Panc1 (cell line): ENCODE measurements at regions not wholly inside any gene's neighbourhood (a gene's known extent, or its start where the extent isn't known, plus 50 kb on each side); places are given as distances from the start of the nearest gene placed in this dataset.

ENCODE experiments used
- ATAC-seq: fragments of 200-7000 bp; cut with Tn5 transposase; 2 replicates; pipeline ENCODE4 v1.9.1; 2020; ENCODE audit warnings: mild to moderate bottlenecking, moderate library complexity
- BruUV-seq: library from RNA; stranded (reverse); fragments of 400-500 nt; replicated peaks from 2 replicates; lab custom pipeline; 2021; lab: Mats Ljungman, UMichigan
- CTCF ChIA-PET: fragments of 300-600 bp; sonication (Branson Sonifier 250); formaldehyde crosslinking; loops from one replicate; lab custom pipeline; 2022; ENCODE audit warnings: antibody characterized with exemption; lab: Charles Lee
- POLR2A ChIA-PET: fragments of 300-600 bp; sonication (Branson Sonifier 250); formaldehyde crosslinking; loops from one replicate; lab custom pipeline; 2022; ENCODE audit warnings: antibody characterized with exemption; lab: Charles Lee
- DNase-seq: peaks from one replicate; pipeline ENCODE4 v3.0.0-alpha.2; 2010; ENCODE audit warnings: low read depth, low spot score
- H3K27ac ChIP-seq: 2 replicates; pipeline ENCODE4 v1.5.1; 2011; ENCODE audit warnings: mild to moderate bottlenecking, low read length, inconsistent platforms
- H3K27me3 ChIP-seq: fragments of 200-500 bp; sonication (Bioruptor generic); 2 replicates; pipeline ENCODE4 v1.6.0; 2014; ENCODE audit warnings: low read length, inconsistent platforms; ENCODE audit not compliant: control insufficient read depth, insufficient read depth
- H3K36me3 ChIP-seq: fragments of 200-500 bp; sonication (Bioruptor generic); 2 replicates; pipeline ENCODE4 v1.5.1; 2014; ENCODE audit warnings: inconsistent platforms, mild to moderate bottlenecking, low read length, moderate library complexity; ENCODE audit not compliant: control insufficient read depth, insufficient read depth
- H3K4me1 ChIP-seq: 2 replicates; pipeline ENCODE4 v1.5.1; 2011; ENCODE audit warnings: inconsistent platforms, mild to moderate bottlenecking, low read length, moderate library complexity; ENCODE audit not compliant: control insufficient read depth, insufficient read depth
- H3K4me3 ChIP-seq, 2 experiments: 2 replicates each; pipeline ENCODE4 v1.5.1; 2011 to 2012; ENCODE audit warnings: low read depth in 2 of 2, low read length in 2 of 2, mild to moderate bottlenecking in 2 of 2, inconsistent platforms in 1 of 2, moderate library complexity in 1 of 2
- H3K9me3 ChIP-seq: fragments of 200-500 bp; sonication (Bioruptor generic); 2 replicates; pipeline ENCODE4 v1.5.1; 2014; ENCODE audit warnings: low read depth, mild to moderate bottlenecking, inconsistent platforms, low read length, moderate library complexity; ENCODE audit not compliant: control insufficient read depth, insufficient read depth
- POLR2AphosphoS5 ChIP-seq: IDR thresholded peaks from 2 replicates; pipeline ENCODE4 v1.6.1; 2012; ENCODE audit warnings: mild to moderate bottlenecking, low read depth, low read length, moderate library complexity
- SIN3A ChIP-seq: IDR thresholded peaks from 2 replicates; pipeline ENCODE4 v1.6.1; 2012; ENCODE audit warnings: low read depth, mild to moderate bottlenecking, low read length, moderate library complexity, borderline replicate concordance; ENCODE audit not compliant: insufficient read depth
- TCF7L2 ChIP-seq: IDR thresholded peaks from 2 replicates; pipeline ENCODE4 v1.6.1; 2011; ENCODE audit warnings: mild to moderate bottlenecking, low read depth, low read length, inconsistent platforms
- in situ Hi-C: cut with HindIII; loops from 2 replicates; pipeline ENCODE4 v1.10.0; 2016; ENCODE audit warnings: low sequenced_read_pairs, low pct_unique_long_range_greater_than_20kb
- intact Hi-C: fragments of 100-400 bp; cut with micrococcal nuclease; formaldehyde crosslinking; loops from one replicate; pipeline ENCODE4 v1.10.0; 2022; ENCODE audit not compliant: unreplicated experiment
- TF ChIP-seq, protein P1 (sequence below), 2 experiments: IDR thresholded peaks; 2 replicates each; pipeline ENCODE4 v1.6.1; 2011 to 2012; ENCODE audit warnings: low read depth in 2 of 2, control low read depth in 1 of 2, low read length in 1 of 2, mild to moderate bottlenecking in 1 of 2, moderate library complexity in 1 of 2; ENCODE audit not compliant: insufficient read depth in 1 of 2
- TF ChIP-seq, protein P2 (sequence below): fragments of 450-650 bp; IDR thresholded peaks from 2 replicates; pipeline ENCODE4 v1.5.1; 2017; ENCODE audit warnings: mild to moderate bottlenecking

DNA sequence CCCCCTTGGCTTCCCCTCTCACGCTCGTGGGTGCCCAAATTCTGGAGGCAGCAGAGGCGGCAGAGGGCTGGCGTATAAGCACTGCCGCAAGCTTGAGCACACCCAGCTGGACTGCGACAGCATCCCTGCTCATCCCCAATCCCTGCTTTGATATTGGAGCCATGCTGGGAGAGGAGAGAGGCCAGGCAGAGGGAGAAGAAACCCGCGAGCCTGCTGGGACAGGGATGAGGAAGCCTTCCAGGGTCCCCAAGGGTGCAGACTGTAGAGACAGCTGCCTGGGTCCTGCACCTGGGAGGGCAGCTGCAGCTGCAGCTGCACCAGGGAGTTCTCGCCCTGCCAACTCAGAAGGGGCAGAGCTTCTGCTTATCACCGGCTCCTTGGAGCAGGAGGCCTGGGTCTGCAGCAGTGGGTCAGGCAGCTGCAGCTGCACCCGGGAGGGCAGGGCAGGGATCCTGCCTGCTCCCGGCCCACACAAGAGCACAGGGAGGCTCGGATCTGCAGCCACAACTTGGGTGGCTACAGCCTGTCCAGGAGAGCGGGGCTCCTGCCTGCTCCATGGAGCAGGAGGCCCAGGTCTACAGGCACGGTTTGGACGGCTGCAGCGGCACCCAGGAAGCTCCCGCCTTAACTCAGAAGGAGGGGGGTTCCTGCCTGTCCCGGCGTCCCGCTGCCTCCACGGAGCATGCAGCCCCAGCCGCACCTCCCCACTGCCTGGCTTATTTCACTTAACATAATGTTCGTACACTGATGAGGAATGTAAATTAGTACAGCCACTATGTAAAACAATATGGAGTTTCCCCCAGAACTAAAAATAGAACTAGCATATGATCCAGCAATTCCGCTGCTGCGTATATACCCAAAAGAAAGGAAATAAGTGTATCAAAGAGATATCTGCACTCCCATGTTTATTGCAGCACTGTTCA lies 60.4 kb upstream of the SGPP1 start:
- DNase-seq: no peak
- H3K4me1 ChIP-seq: no peaks in the 10 kb centered on the region
- no peak for TF ChIP-seq POLR2AphosphoS5
- TF ChIP-seq TCF7L2: no peak
- TF ChIP-seq SIN3A: no peak
- TF ChIP-seq, protein P1, sequence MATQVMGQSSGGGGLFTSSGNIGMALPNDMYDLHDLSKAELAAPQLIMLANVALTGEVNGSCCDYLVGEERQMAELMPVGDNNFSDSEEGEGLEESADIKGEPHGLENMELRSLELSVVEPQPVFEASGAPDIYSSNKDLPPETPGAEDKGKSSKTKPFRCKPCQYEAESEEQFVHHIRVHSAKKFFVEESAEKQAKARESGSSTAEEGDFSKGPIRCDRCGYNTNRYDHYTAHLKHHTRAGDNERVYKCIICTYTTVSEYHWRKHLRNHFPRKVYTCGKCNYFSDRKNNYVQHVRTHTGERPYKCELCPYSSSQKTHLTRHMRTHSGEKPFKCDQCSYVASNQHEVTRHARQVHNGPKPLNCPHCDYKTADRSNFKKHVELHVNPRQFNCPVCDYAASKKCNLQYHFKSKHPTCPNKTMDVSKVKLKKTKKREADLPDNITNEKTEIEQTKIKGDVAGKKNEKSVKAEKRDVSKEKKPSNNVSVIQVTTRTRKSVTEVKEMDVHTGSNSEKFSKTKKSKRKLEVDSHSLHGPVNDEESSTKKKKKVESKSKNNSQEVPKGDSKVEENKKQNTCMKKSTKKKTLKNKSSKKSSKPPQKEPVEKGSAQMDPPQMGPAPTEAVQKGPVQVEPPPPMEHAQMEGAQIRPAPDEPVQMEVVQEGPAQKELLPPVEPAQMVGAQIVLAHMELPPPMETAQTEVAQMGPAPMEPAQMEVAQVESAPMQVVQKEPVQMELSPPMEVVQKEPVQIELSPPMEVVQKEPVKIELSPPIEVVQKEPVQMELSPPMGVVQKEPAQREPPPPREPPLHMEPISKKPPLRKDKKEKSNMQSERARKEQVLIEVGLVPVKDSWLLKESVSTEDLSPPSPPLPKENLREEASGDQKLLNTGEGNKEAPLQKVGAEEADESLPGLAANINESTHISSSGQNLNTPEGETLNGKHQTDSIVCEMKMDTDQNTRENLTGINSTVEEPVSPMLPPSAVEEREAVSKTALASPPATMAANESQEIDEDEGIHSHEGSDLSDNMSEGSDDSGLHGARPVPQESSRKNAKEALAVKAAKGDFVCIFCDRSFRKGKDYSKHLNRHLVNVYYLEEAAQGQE (IDR thresholded peaks at IDR 0.05; ENCODE audit: insufficient read depth in 1 of 2, low read depth in 2 of 2, low read length in 1 of 2): no peak
- TF ChIP-seq, protein P2, sequence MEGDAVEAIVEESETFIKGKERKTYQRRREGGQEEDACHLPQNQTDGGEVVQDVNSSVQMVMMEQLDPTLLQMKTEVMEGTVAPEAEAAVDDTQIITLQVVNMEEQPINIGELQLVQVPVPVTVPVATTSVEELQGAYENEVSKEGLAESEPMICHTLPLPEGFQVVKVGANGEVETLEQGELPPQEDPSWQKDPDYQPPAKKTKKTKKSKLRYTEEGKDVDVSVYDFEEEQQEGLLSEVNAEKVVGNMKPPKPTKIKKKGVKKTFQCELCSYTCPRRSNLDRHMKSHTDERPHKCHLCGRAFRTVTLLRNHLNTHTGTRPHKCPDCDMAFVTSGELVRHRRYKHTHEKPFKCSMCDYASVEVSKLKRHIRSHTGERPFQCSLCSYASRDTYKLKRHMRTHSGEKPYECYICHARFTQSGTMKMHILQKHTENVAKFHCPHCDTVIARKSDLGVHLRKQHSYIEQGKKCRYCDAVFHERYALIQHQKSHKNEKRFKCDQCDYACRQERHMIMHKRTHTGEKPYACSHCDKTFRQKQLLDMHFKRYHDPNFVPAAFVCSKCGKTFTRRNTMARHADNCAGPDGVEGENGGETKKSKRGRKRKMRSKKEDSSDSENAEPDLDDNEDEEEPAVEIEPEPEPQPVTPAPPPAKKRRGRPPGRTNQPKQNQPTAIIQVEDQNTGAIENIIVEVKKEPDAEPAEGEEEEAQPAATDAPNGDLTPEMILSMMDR: no peak
- no TSS peak for BruUV-seq
- no peak overlapping the region for H3K4me3 ChIP-seq
- peak; percentile 45; the same call in 1 of the 2 replicates for ATAC-seq
- no peaks in the 10 kb centered on the region for H3K36me3 ChIP-seq
- ChIA-PET CTCF (no interaction called here), POLR2A (no interaction called here)
- H3K27me3 ChIP-seq: no peaks in the 10 kb centered on the region
- intact Hi-C loops: no loop called here
- no peaks in the 10 kb centered on the region for H3K9me3 ChIP-seq
- H3K27ac ChIP-seq: no peak overlapping the region
- in situ Hi-C loops: no loop called here

DNA sequence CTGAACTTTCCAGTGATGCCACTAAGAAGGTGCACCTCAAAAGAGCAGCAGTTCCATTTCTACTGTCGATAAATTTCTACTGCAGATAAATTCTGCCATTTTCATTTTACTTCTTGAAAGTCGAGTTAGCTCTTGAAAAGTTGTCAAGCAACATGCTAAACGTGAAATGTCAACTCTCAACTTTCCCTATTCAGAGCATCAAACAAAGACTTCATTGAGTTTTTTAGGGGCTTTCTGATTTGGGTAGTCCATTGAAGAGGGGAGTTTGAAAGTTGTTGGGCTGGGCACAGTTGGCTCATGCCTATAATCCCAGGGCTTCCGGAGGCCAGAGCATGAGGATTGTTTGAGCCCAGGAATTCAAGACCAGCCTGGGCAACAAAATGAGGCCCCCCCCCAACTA lies 59.4 kb upstream of the SYNE2 start:
- TF ChIP-seq POLR2AphosphoS5 (no peak), SIN3A (no peak), TCF7L2 (no peak)
- TF ChIP-seq, protein P2: no peak
- TF ChIP-seq, protein P1 (IDR thresholded peaks at IDR 0.05; ENCODE audit: insufficient read depth in 1 of 2, low read depth in 2 of 2, low read length in 1 of 2): no peak
- DNase-seq (no peak), ATAC-seq (no peak)
- intact Hi-C loops: no loop called here
- BruUV-seq: no TSS peak
- H3K9me3 ChIP-seq: no peaks in the 10 kb centered on the region
- no peak overlapping the region for H3K4me3 ChIP-seq
- in situ Hi-C loops: no loop called here
- no peaks in the 10 kb centered on the region for H3K4me1 ChIP-seq
- no peak overlapping the region for H3K27ac ChIP-seq
- H3K36me3 ChIP-seq: no peaks in the 10 kb centered on the region
- ChIA-PET POLR2A (no interaction called here), CTCF (no interaction called here)
- H3K27me3 ChIP-seq: no peaks in the 10 kb centered on the region
